Neutrophil (primary cell): ENCODE measurements at regions not wholly inside any gene's neighbourhood (a gene's known extent, or its start where the extent isn't known, plus 50 kb on each side); places are given as distances from the start of the nearest gene placed in this dataset.

Experiments
- H3K27ac ChIP-seq: fragments of 200-600 bp; sonication (generic); 2 replicates; pipeline ENCODE4 v1.5.1; 2016; ENCODE audit warnings: mild to moderate bottlenecking, moderate library complexity
- H3K27me3 ChIP-seq: fragments of 200-600 bp; sonication (generic); 2 replicates; pipeline ENCODE4 v1.6.0; 2016; ENCODE audit warnings: mild to moderate bottlenecking
- H3K36me3 ChIP-seq: fragments of 200-600 bp; sonication (generic); 2 replicates; pipeline ENCODE4 v1.5.1; 2017
- H3K4me1 ChIP-seq, 2 experiments: fragments of 200-600 bp in 1 of 2; sonication (generic) in 1 of 2; 1 replicate in 1 of 2; 2 replicates in 1 of 2; pipeline versions ENCODE4 v1.5.1 to v1.6.1; 2013 to 2016; ENCODE audit warnings: low read depth in 1 of 2, low read length in 1 of 2, mild to moderate bottlenecking in 1 of 2, moderate library complexity in 1 of 2; ENCODE audit not compliant: control insufficient read depth in 1 of 2, insufficient read depth in 1 of 2
- H3K4me3 ChIP-seq, 2 experiments: fragments of 200-600 bp in 1 of 2; sonication (generic) in 1 of 2; 1 replicate in 1 of 2; 2 replicates in 1 of 2; pipeline ENCODE4 v1.5.1; 2013 to 2016; ENCODE audit warnings: low read depth in 1 of 2, low read length in 1 of 2, mild to moderate bottlenecking in 1 of 2, moderate library complexity in 1 of 2
- H3K9me3 ChIP-seq: fragments of 200-600 bp; sonication (generic); 2 replicates; pipeline ENCODE4 v1.5.1; 2016
- TF ChIP-seq, protein P1 (sequence below): fragments of 200-600 bp; sonication (generic); IDR thresholded peaks from 2 replicates; pipeline ENCODE4 v1.5.1; 2016; ENCODE audit warnings: antibody characterized with exemption

DNA sequence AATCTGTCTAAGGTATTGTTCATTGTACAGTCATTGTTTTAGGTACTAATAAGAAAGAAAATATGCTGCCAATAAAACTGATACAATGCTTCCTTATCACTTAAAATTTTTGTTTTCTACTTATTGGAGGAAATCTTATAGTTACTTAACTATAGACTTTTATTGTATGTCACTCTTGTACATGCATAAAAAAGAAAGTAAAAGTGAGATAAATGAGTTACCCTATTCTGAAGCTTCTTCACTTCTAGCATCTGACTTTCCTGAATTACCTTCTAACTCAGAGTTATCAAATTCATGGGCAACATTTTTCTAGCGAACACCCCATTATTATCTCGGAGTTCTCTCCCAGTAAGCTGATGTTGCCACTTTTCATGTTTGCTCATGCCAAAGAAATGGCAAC is 504.9 kb downstream of the SH2D4B start:
- no peak overlapping the region for H3K4me3 ChIP-seq
- H3K36me3 ChIP-seq, result no peaks in the 10 kb centered on the region
- peaks cover 0 to 20% of the 10 kb centered on the region in 2 experiments for H3K4me1 ChIP-seq
- TF ChIP-seq, protein P1, sequence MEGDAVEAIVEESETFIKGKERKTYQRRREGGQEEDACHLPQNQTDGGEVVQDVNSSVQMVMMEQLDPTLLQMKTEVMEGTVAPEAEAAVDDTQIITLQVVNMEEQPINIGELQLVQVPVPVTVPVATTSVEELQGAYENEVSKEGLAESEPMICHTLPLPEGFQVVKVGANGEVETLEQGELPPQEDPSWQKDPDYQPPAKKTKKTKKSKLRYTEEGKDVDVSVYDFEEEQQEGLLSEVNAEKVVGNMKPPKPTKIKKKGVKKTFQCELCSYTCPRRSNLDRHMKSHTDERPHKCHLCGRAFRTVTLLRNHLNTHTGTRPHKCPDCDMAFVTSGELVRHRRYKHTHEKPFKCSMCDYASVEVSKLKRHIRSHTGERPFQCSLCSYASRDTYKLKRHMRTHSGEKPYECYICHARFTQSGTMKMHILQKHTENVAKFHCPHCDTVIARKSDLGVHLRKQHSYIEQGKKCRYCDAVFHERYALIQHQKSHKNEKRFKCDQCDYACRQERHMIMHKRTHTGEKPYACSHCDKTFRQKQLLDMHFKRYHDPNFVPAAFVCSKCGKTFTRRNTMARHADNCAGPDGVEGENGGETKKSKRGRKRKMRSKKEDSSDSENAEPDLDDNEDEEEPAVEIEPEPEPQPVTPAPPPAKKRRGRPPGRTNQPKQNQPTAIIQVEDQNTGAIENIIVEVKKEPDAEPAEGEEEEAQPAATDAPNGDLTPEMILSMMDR, result no peak
- H3K27ac ChIP-seq, result no peak overlapping the region
- H3K27me3 ChIP-seq, result no peaks in the 10 kb centered on the region
- H3K9me3 ChIP-seq, result no peaks in the 10 kb centered on the region

DNA sequence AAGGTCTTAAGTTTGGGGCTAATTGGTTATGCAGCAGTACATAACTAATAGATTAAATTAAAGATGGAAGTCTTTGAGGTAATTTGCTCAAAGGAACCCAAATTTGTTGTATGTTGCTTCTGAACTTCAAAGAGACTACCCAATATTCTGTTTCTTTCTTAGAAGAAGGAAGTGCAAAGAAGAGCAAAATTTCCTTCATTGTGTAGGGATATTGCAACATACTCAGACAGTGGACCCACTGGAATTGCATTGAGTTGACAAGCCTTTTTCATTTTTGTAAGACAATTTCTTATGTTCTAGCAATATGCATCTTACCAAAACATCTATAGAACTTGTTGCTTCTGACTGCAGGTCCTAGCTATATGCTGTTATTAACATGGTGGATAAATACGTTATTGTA is 527.8 kb downstream of the SH2D4B start:
- Histone ChIP-seq H3K36me3 (no peaks in the 10 kb centered on the region), H3K9me3 (no peaks in the 10 kb centered on the region), H3K27ac (no peak overlapping the region), H3K4me3 (no peak overlapping the region), H3K4me1 (peaks cover 0 to 6% of the 10 kb centered on the region in 2 experiments), H3K27me3 (peaks cover 6% of the 10 kb centered on the region)
- TF ChIP-seq, protein P1, result no peak

DNA sequence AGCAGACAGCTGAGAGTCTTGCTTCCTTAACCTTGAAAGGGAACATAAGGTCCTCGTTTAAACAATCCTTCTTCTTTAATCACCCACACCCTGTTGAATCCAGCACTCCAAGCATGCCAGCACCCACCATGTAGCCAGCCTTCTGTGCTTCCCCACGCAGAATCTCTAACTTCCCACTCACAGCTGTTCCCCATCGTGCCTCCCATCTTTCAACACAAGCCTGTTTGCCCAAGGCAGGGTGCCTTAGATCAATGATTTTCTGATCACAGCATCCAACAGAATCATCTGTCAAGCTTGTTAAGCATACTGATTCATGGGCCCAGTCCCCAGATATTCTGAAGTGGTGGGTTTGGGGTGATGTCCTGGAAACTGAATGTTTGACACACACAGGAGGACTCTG is 530.8 kb downstream of the SH2D4B start:
- TF ChIP-seq, protein P1, result no peak
- Histone ChIP-seq H3K27ac (no peak overlapping the region), H3K4me3 (no peak overlapping the region), H3K27me3 (peaks cover 6% of the 10 kb centered on the region), H3K9me3 (no peaks in the 10 kb centered on the region), H3K4me1 (peaks cover 0 to 6% of the 10 kb centered on the region in 2 experiments), H3K36me3 (no peaks in the 10 kb centered on the region)

DNA sequence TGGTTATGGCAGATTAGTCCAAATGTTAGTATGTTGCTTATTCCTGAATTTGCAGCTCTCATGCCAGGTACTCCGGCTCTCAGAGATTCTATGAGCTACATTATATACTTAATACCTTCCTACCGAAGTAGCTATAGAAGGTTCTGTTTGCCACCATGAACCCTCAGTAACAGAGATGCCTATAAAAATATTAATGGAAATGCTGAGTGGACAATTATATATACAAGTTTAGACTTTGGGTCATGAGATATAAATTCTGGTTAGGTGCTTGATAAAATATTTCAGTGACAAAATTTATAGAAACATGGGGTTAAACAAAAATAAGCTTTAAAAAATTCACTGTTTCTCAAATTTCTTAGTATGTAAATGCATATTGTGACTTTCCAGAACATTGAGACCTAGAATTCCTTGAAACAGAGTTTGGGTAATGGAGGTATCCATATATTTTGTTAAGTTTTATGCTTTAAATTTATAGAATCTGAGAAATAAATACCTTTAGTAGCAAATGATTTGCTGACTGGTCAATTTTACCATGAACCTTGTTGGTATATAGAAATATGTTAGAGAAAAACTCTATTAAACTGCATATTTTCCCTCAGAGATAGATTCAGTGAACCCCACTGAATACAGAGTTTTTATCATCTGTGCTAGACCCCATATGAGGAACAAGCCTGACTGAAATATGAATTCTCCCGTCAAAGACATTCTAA is 533.5 kb downstream of the SH2D4B start:
- Histone ChIP-seq H3K9me3 (no peaks in the 10 kb centered on the region), H3K4me3 (no peak overlapping the region), H3K27me3 (peaks cover 6% of the 10 kb centered on the region), H3K27ac (no peak overlapping the region), H3K4me1 (no peaks in the 10 kb centered on the region), H3K36me3 (no peaks in the 10 kb centered on the region)
- TF ChIP-seq, protein P1, result no peak

DNA sequence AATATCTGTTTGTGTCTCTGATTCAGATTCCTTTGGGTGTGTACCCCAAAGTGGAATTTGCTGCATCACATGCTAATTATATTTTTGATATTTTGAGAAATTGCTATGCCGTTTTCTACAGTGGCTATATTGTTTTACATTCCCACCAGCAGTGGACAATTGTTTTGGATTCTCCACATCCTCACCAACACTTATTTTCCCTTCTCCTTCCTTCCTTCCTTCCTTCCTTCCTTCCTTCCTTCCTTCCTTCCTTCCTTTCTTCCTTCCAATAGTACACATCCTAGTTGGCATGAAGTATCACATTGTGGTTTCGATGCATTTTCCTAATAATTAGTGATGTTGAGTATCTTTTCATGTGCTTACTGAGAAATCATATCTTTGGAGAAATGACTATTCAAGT is 535.5 kb downstream of the SH2D4B start:
- no peak overlapping the region for H3K27ac ChIP-seq
- peaks cover 6% of the 10 kb centered on the region for H3K27me3 ChIP-seq
- no peaks in the 10 kb centered on the region for H3K36me3 ChIP-seq
- no peaks in the 10 kb centered on the region for H3K9me3 ChIP-seq
- TF ChIP-seq, protein P1, result no peak
- no peaks in the 10 kb centered on the region for H3K4me1 ChIP-seq
- no peak overlapping the region for H3K4me3 ChIP-seq
